ENCODE measurements at regions not wholly inside any gene's neighbourhood (a gene's known extent, or its start where the extent isn't known, plus 50 kb on each side); places are given as distances from the start of the nearest gene placed in this dataset.

GRCh38 chr5:2465383-2465782 lies 286.1 kb downstream of the IRX2 start:
- no peak for DNase-seq
- no peak for ATAC-seq
- H3K4me3 ChIP-seq: no peak overlapping the region
- H3K27ac ChIP-seq: no peak overlapping the region
- in situ Hi-C loops (cut with MboI; ENCODE audit: low sequenced_read_pairs in 4 of 4) (no loop called here), intact Hi-C loops (cut with DNase I; ENCODE audit: low total_unique reads) (no loop called here)
- H3K36me3 ChIP-seq: no peaks in the 10 kb centered on the region
- TF ChIP-seq CTCF (IDR thresholded peaks at IDR 0.05 in 4 of 5, conservative IDR thresholded peaks at IDR 0.05 in 1 of 5): no peak
- TF ChIP-seq POLR2A (IDR thresholded peaks at IDR 0.05): no peak
- H3K9me3 ChIP-seq: no peaks in the 10 kb centered on the region
- no peaks in the 10 kb centered on the region for H3K27me3 ChIP-seq
- H3K4me1 ChIP-seq: no peaks in the 10 kb centered on the region

GRCh38 chr5:2464141-2464540 lies 287.3 kb downstream of the IRX2 start:
- intact Hi-C loops (cut with DNase I; ENCODE audit: low total_unique reads) (no loop called here), in situ Hi-C loops (cut with MboI; ENCODE audit: low sequenced_read_pairs in 4 of 4) (no loop called here)
- TF ChIP-seq CTCF (IDR thresholded peaks at IDR 0.05 in 4 of 5, conservative IDR thresholded peaks at IDR 0.05 in 1 of 5) (no peak), POLR2A (IDR thresholded peaks at IDR 0.05) (no peak)
- no peak overlapping the region for H3K27ac ChIP-seq
- no peaks in the 10 kb centered on the region for H3K9me3 ChIP-seq
- no peaks in the 10 kb centered on the region for H3K4me1 ChIP-seq
- no peaks in the 10 kb centered on the region for H3K36me3 ChIP-seq
- ATAC-seq: no peak
- H3K27me3 ChIP-seq: no peaks in the 10 kb centered on the region
- H3K4me3 ChIP-seq: no peak overlapping the region
- DNase-seq: no peak

- in situ Hi-C loops (cut with MboI; ENCODE audit: low sequenced_read_pairs in 4 of 4): no loop called here
- Histone ChIP-seq H3K27me3 (no peaks in the 10 kb centered on the region), H3K27ac (no peak overlapping the region), H3K4me1 (no peaks in the 10 kb centered on the region), H3K9me3 (no peaks in the 10 kb centered on the region), H3K4me3 (no peak overlapping the region), H3K36me3 (no peaks in the 10 kb centered on the region)
- ATAC-seq: no peak
- intact Hi-C loops (cut with DNase I; ENCODE audit: low total_unique reads): no loop called here
- TF ChIP-seq POLR2A (IDR thresholded peaks at IDR 0.05): no peak
- no peak for TF ChIP-seq CTCF (IDR thresholded peaks at IDR 0.05 in 4 of 5, conservative IDR thresholded peaks at IDR 0.05 in 1 of 5)
- no peak for DNase-seq
Measured at GRCh38 chr5:2461701-2462691, 289.5 kb downstream of the IRX2 start.

GRCh38 chr5:2460098-2460497 lies 291.4 kb downstream of the IRX2 start:
- no peaks in the 10 kb centered on the region for H3K27me3 ChIP-seq
- ATAC-seq (no peak), DNase-seq (no peak)
- H3K27ac ChIP-seq: no peak overlapping the region
- no peaks in the 10 kb centered on the region for H3K9me3 ChIP-seq
- in situ Hi-C loops (cut with MboI; ENCODE audit: low sequenced_read_pairs in 4 of 4) (no loop called here), intact Hi-C loops (cut with DNase I; ENCODE audit: low total_unique reads) (no loop called here)
- no peak for TF ChIP-seq CTCF (IDR thresholded peaks at IDR 0.05 in 4 of 5, conservative IDR thresholded peaks at IDR 0.05 in 1 of 5)
- TF ChIP-seq POLR2A (IDR thresholded peaks at IDR 0.05): no peak
- H3K36me3 ChIP-seq: no peaks in the 10 kb centered on the region
- no peaks in the 10 kb centered on the region for H3K4me1 ChIP-seq
- no peak overlapping the region for H3K4me3 ChIP-seq
